GDM1 (cell line): ENCODE measurements at regions not wholly inside any gene's neighbourhood (a gene's known extent, or its start where the extent isn't known, plus 50 kb on each side); places are given as distances from the start of the nearest gene placed in this dataset.
A peak's percentile ranks its signal among the peaks of the same experiment; 100 is the strongest.
"Not testable (repeated sequence)": the region's sequence is repeated elsewhere in the genome, so short reads cannot be mapped to it uniquely, and the experiment has no call there.

Experiments used
- DNase-seq: peaks from one replicate; lab custom pipeline; 2025; lab: John Stamatoyannopoulos, UW

DNA sequence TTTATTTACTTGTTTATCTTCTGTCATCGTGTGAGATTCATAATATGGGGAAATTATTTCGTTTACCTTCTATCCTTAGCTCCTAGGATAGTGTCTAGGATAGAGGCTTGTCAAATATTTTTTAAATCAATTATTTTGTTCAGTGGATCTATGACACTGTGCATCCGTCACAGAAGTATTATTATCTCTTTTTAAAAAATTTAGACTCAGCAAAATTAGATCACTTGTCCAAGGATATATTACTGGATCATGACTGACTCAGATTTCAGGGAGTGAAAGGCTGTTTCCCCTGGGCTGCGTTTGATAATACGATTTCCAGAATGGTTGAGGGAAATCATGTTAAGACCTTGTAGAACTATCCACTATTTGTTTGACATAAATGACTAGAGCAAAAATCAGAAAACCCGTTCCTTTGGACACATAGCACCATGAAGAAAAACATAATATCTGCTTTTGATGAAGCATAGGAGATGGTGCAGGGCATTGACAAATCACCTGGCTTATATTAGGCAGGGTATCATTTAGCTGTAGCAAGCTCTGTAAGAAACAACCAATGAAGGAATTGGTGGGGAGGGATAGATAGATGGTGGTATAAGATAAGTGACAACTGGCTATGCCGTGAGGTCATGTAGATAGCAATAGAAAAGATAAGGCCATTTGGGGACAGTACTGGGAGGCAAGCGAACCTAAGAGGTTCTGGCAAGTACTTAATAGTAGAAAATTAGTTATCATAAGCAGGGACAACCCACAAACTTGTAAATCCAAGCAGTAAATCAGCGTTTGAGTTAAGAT is 465.2 kb upstream of the MAN1A1 start:
- DNase-seq = no peak

DNA sequence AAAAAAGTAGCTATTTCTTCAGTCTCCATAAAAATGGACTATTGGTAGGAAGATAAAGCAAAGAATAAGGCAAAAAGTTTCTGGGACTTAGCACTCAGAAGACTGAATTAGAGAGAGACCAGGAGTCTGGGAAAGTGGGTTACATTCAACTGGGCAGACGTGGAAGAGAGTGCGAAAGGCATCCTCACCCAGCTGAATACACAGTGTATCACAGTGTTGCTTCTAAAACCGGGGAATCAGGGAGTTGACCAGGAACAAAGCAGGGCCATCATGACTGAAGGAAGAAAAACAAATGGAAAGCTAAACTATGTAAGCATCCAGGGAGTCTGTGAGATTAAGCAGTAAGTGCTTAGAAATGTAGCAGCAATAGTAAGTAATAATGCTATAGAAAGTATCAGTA is 452.9 kb upstream of the MAN1A1 start:
- DNase-seq = no peak

DNA sequence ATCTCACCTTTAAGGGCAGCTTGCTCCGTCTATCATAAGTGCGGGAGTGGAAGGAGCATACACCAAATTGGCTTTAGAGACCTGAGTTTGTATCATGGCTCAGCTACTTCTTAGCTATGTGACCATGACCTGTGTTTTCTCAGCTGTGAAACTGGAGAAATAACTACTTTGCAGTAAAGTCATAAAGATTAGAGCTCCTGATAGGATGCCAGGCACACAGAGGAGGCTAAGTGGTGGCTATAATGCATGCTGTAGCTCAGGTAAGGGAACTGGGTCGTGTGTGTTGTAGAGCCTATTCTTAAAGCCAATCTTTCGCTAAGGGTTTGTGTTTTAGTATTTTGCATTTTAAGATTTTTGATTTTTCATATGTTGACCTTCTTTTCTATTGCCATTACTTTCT is 451.5 kb upstream of the MAN1A1 start:
- no peak for DNase-seq

GRCh38 chr6:119800526-119800925 is 451.0 kb upstream of the MAN1A1 start:
- DNase-seq = no peak

DNA sequence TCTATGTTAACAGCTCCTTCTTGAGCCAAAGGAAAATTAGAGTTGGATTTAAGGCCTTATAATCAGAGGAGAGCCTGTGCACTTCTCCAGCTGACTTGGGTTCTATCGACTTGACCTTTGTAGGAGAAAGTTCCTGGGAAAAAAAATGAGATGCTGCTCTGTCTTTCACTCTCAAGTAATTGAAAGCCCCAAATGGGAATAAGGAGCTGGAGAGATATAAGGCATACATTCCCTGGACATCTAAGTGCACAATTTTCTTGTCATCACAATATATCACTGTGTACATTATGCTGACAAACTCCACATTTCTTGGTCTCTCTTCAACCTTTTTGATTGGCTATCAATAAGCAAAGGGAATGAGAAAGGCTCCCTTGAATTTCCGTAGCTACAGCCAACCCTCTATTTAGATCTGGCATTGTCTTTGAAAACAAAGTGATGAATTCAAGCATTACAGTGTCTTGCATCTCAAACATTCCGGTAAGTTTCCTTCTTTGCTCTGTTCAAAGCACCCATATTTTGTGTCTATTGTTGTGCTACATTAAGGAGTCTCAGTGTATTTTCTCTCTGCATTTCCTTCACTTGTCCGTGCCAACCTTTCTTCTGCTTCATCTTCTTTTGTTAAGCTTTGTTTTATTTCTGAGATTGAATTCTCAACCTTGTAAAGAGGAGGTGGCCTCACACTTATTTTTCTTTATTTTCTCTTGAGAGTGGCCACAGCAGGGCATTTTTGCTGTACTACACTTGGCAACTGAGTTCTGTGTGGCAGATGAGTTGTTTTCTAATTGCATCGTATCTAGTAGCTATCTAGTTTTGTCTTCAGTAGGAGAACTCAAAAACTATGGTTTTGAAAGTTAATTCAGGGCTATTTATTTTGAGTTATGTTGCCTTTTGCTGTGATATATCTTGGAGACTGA is 450.3 kb upstream of the MAN1A1 start:
- DNase-seq = no peak

DNA sequence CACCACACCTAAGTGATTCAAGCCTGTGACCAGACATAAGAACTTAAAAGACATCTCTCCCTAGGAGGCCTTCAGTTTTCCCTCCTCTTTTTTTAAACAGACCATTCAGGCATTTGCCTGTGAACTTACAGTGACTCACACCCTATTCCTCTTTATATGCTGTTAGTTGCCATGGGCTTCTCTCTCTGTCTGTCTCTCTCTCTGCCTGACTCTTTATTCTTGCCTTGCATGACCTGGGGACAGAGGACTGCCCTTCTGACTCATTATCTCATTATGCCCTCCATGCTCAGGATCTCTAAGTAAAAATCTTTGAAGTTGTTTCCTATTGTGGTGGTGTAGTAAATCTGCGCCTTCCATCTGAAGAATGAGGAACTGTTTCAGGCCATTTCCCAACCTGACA is 442.2 kb upstream of the MAN1A1 start:
- DNase-seq = no peak

- DNase-seq = no peak
Measured at GRCh38 chr6:119781365-119781764, 431.8 kb upstream of the MAN1A1 start.

DNA sequence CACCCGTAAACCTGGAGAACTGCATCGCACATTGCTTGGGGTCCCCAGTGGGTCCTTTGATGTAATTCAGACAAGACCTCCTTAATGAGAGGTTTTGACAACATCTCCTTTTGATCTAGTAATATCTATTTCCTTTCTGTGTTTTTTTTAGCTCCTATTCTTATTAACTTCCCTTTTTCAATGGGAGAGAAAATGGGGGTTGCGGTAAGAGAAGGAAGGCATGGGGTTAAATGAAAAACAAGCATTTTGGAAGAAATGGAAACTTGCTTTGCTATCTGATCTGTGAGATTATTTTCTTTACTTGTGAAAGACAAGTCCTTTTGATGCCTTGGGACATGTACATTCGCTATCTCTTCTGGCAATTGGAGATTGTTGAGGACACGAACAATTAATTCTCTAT is 418.6 kb upstream of the MAN1A1 start:
- peak; percentile 1 for DNase-seq

DNA sequence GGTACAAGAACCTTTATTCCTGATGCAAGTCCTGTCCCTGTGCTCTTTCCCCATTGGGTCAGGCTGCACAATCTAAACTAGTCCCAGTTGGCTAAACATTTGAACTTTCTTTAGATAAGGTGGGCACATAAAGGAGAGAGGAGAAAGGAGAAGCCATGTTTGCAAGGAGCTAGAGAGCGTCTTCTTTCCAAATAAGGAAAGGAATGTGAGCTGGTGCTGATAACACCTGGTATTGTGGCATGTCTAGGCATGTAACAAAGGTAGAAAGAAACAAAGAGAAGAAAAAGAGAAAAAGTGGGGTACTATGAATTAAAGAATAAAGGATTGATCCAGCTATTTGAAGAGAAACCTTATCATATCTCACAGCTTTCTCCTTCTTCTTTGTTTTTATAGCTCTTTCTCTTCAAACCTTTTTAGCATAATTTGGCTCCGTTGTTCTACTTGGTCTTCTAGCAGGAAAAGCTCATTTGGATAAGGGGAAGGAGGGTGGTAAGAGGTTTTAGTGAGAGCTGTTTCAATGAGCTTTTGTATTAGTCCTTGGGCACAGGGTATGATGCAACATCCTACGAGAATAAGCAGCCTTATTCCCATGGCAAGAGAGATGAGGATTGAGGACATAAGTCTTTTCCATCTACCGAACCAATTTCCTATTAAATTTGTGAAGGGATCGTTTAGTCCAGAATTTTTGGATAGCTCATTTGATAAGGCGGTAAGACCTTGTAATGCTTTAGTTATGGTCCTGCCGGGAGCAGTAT is 415.5 kb upstream of the MAN1A1 start:
- no peak for DNase-seq

- no peak for DNase-seq
Measured at GRCh38 chr6:119760046-119760445, 410.5 kb upstream of the MAN1A1 start.

DNA sequence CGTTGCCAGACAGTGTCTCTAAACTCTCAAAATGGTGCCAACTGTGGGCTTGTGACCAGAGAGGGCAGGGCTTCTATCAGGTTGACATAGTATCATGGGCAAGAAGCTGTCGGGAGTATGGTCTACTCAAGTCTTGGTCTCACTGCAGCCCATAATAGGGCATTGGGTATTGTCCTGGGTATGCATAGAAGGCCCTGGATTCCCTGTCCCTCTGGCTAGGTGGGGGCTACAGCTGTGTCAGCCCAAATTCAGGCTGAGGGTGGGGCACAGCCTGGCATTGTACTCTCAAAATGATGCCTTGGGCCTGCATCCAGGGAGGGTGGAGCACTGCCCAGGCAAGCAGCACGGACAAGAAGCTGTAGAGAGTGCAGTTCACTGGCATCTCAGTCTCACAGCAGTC is 408.8 kb upstream of the MAN1A1 start:
- DNase-seq = no peak

GRCh38 chr6:119757467-119757866 is 407.9 kb upstream of the MAN1A1 start:
- no peak for DNase-seq

DNA sequence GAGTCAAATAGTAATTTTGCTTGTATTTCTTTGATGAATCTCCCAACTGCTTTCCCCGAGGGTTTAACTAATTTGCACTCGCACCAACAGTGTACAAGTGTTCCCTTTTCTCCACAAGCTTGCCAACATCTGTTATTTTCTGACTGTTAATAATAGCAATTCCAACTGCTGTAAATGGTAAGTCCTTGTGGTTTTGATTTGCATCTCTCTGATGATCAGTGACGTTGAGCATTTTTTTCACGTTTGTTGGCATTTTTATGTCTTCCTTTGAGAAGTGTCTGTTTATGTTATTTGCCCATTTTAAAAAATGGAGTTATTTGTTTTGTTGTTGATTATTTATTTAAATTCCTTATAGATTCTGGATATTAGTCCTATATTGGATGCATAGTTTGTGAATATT is 399.8 kb upstream of the MAN1A1 start:
- no peak for DNase-seq

- not testable (repeated sequence) for DNase-seq
Measured at GRCh38 chr6:119748535-119748934, 399.0 kb upstream of the MAN1A1 start.

- DNase-seq = no peak
Measured at GRCh38 chr6:119742188-119742803, 392.7 kb upstream of the MAN1A1 start.

DNA sequence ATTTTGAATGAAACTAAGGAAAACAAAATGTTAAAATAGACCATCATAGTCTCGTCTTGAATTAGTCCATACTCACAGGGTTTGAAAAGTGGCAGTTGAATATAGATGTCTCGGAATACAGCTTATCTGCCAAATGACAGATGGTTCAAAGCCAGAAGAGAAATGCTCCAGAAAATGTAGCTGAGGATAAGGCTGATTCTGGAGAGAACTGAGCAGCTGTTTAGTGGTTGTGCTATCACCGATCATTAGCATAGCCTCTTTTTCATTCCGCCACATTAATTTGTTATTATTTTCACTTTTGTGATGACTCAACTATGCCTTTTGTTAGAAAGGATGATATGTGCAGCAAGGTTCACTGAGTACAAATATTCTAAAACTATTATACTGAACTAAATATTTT is 390.2 kb upstream of the MAN1A1 start:
- no peak for DNase-seq

DNA sequence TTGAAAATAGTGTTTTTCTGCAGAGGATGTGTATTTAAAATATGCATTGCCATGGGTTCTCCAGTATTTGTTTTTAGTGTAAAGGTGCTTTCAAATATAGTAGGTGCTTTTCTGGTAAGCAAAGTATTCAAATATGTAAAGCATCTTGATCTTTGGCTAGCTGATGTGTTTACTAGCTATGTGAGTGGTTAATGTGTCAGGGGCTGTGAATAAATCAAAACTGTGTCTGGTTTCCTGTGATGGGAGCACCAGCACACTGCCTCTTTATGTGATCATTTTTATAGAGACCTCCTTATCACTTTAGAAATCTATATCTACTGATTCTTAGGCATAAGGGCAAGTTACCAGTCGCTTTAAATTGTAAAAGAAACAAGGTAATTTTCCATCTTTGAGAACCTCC is 388.9 kb upstream of the MAN1A1 start:
- no peak for DNase-seq

- no peak for DNase-seq
Measured at GRCh38 chr6:119736296-119737021, 386.9 kb upstream of the MAN1A1 start.

DNA sequence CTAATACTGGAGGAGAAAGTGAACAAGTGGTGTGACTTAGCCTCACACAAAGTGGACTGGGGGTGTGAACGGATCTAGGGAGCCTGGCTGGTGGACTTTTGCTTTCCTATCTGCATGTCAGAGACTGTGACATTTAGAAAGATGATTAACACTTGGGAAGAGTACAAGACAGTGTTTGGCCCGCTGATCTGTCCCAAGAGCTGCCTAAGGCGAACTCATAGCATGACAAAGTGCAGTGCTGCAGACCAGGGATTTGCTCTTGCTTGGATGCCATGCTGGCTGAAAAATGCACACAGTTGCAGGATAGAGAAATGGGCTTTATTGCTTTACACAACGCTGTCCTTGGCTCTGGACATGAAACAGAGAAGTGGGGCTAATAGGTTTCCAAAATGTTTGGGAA is 386.0 kb upstream of the MAN1A1 start:
- DNase-seq = no peak

DNA sequence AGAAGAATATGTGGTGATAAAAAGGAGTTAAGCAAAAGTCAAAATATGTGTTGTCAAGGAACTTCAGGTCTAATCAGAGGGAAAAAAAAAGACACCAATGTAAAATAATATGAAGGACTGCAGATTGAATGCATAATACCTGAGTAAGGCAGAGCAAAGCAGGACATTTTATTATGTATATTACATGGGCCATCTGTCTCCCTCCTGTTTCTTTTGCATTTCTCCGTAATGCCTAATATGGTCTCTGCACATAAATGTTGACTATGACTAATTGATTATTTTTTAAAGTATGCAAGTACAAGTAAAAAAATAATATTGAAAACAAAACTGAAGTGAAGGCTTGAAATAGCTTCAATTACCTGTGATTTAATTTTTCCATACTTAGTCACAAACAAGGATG is 384.7 kb upstream of the MAN1A1 start:
- DNase-seq = no peak

GRCh38 chr6:119728935-119729334 is 379.4 kb upstream of the MAN1A1 start:
- DNase-seq = no peak
